Spinal cord (tissue), 9 donors: ENCODE measurements at regions not wholly inside any gene's neighbourhood (a gene's known extent, or its start where the extent isn't known, plus 50 kb on each side); places are given as distances from the start of the nearest gene placed in this dataset.

Experiments
- DNase-seq, 6 donors: peaks; one replicate each; pipeline versions ENCODE4 v3.0.0 to v3.0.0-alpha.2; 2013 to 2015; ENCODE audit warnings: low spot score in 6 of 6, low read depth in 4 of 6
- H3K27ac ChIP-seq: one replicate; pipeline ENCODE4 v1.5.1; 2013; ENCODE audit warnings: low read depth, low read length, control low read depth
- H3K27me3 ChIP-seq: one replicate; pipeline ENCODE4 v1.6.1; 2013; ENCODE audit warnings: low read length; ENCODE audit not compliant: control insufficient read depth, insufficient read depth
- H3K36me3 ChIP-seq: one replicate; pipeline ENCODE4 v1.6.1; 2013; ENCODE audit warnings: low read length; ENCODE audit not compliant: control insufficient read depth, insufficient read depth
- H3K4me1 ChIP-seq: one replicate; pipeline ENCODE4 v1.6.1; 2013; ENCODE audit warnings: low read length; ENCODE audit not compliant: control insufficient read depth, insufficient read depth
- H3K4me3 ChIP-seq: one replicate; pipeline ENCODE4 v1.5.1; 2013; ENCODE audit warnings: low read depth, low read length, control low read depth
- H3K9me3 ChIP-seq: one replicate; pipeline ENCODE4 v1.6.1; 2013; ENCODE audit warnings: low read length; ENCODE audit not compliant: control insufficient read depth, insufficient read depth
- WGBS: methylation state at CpG from one replicate; pipeline ENCODE4 v1.1.5; 2013; ENCODE audit warnings: missing lambda C conversion rate; ENCODE audit not compliant: insufficient coverage; 5-methylcytosine and 5-hydroxymethylcytosine counted together
- donor health status: healthy.

DNA sequence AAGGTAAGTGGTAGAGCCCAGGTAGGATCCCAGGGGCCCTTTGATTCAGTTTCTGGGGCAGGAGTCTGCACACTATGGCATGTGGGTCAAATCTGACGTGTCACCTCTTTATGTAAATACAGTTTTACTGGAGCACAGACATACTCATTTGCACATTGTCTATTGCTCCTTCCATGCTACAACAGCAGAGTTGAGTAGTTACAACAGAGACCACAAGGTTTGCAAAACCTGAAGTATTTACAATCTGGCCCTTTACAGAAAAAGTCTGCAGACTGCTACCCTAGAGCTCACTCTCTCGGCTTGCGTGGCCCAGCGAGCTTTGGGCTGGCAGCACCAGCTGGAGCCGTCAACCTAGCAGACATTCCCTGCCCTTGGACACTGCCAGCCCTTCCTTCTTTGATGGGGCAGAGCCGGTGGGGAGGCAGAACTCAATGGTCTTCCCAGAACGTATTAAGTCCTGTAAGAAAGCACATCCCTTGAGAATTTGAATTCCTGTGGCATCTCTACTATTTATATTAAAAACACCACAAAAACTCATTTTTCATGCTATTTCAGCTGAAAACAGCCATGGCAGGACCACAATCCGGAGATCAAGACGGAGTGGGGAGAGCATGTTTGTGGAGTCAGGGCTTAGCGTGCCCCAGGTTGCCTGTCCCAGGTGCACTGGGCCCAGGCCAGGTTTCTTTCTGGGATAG lies 133.1 kb upstream of the NUDT7 start:
- Histone ChIP-seq H3K4me1 (no peaks in the 10 kb centered on the region), H3K9me3 (no peaks in the 10 kb centered on the region), H3K27me3 (peaks cover 2% of the 10 kb centered on the region), H3K4me3 (no peak overlapping the region), H3K36me3 (no peaks in the 10 kb centered on the region), H3K27ac (no peak overlapping the region)
- DNase-seq = no peak
- 69% methylated on average over 6 of the region's 10 CpGs for WGBS

DNA sequence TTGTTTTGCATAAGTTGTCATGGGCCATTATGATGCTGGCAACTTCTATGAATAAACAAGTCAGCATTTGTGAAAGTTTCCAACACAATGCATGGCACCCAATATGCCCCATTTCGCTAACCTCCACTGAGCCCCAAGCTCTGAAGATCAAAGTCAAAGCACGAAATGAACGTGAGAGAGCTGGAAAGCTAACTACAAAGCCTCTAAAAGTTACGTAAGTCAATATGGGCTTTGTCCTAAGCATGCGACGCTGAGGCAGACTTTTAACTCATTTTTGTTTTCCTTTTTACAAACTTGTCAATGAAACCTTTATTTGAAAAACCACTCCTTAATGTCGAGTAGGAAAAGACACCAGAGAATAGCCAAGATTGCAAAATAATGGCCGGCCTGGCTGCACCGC lies 131.6 kb upstream of the NUDT7 start:
- no peak for DNase-seq
- no peak overlapping the region for H3K4me3 ChIP-seq
- 82% methylated on average over 7 of the region's 9 CpGs for WGBS
- no peak overlapping the region for H3K27ac ChIP-seq
- H3K27me3 ChIP-seq = peaks cover 2% of the 10 kb centered on the region
- H3K4me1 ChIP-seq = no peaks in the 10 kb centered on the region
- H3K9me3 ChIP-seq = no peaks in the 10 kb centered on the region
- no peaks in the 10 kb centered on the region for H3K36me3 ChIP-seq

DNA sequence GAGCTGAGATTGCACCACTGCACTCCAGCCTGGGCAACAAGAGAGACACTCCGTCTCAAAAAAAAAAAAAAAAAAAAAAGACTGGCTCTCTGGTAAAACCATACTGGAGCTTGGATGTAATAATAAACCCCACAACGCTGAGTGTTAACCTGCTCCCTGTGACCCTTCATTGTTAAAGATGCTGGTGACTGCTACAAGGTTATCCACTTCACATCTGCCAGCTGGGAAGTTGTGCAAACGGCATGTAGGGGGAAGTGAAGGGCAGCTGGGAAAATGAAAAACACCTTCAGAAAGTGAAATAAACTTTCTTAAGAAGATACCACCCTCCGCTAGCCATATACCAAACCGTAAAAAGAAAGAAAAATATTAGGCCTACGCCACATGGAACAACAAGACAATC lies 131.0 kb upstream of the NUDT7 start:
- no peaks in the 10 kb centered on the region for H3K9me3 ChIP-seq
- H3K36me3 ChIP-seq = no peaks in the 10 kb centered on the region
- H3K4me3 ChIP-seq = no peak overlapping the region
- WGBS = 70% methylated on average over 2 of the region's 6 CpGs
- no peak overlapping the region for H3K27ac ChIP-seq
- no peaks in the 10 kb centered on the region for H3K4me1 ChIP-seq
- no peak for DNase-seq
- H3K27me3 ChIP-seq = peaks cover 2% of the 10 kb centered on the region

DNA sequence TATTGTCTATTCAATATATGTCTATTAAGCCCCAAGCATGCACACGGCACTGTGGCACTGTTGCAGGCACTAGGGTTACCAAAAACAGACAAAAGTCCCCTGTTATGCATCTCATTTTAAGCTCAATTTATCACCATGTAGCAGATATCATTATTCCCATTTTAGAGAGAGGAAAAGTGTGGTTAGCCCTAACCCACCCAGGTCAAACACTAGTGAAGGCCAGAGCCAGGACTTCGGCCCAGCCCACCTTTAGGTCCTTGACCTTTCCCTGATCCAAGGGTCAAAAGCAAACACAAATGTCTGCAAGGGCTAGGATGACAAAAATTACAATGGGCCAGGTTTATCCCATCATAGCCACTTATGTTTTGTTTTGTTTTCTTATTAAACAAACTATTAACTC lies 130.3 kb upstream of the NUDT7 start:
- Histone ChIP-seq H3K27ac (no peak overlapping the region), H3K27me3 (no peaks in the 10 kb centered on the region), H3K36me3 (no peaks in the 10 kb centered on the region), H3K4me3 (no peak overlapping the region), H3K9me3 (no peaks in the 10 kb centered on the region), H3K4me1 (no peaks in the 10 kb centered on the region)
- 78% methylated on average over 1 of the region's 2 CpGs for WGBS
- no peak for DNase-seq

DNA sequence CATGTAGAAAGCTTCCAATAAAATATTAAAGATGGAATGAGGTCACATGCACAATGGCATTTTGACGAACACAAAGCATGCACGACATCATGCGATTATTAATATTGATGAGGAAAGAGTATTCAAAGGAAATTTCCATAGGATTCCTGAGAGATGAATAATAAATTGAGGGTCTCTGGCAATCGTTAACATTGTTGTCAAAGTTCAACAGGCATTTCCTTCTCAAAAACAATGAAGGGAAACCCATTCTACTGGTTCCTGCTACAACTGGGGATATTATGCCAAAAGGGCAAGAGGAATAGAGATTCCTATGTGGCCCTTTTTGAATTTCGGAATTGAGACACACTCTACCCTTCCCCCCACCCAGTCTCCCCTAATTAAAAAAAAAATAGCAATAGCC lies 128.3 kb upstream of the NUDT7 start:
- Histone ChIP-seq H3K36me3 (no peaks in the 10 kb centered on the region), H3K9me3 (no peaks in the 10 kb centered on the region), H3K27me3 (no peaks in the 10 kb centered on the region), H3K4me3 (no peak overlapping the region), H3K4me1 (no peaks in the 10 kb centered on the region), H3K27ac (no peak overlapping the region)
- DNase-seq = no peak
- 81% methylated on average over 3 of the region's 5 CpGs for WGBS

DNA sequence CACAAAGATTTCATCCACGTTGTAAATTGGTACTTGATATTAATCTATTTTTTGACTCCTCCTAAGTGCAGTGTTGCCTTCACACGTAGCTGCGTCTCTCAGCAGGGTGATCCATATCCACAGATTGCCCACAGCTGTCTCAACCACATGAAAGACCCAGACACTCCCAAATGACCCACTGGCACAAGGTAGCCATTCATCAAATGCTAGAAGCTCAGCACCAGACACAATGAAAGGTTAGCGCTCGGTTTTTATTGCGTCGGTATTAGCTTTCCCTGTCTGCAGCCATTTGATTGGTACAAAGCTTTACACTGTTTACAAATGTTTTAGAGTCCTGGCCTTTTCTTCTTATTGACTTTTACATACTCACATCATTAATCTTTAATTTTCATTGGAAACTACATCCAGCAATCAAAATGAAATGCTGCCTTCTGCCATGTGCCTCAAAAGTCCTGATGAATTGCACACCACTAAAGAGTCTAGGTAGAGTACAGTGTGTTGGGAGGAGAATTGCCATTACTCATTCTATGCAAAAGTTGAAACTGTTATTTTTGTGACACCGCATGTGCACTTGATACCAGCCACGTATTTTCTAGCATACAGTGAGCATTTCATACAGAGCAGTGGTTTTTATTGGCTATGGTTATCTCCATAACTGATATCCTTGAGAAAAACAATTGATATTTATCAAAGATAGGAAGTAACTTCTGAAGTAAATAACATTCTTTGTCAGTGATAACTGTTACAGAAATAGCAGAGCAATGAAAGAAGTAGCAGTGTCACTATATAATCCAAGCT lies 127.3 kb upstream of the NUDT7 start:
- H3K27me3 ChIP-seq = no peaks in the 10 kb centered on the region
- no peaks in the 10 kb centered on the region for H3K36me3 ChIP-seq
- no peak overlapping the region for H3K27ac ChIP-seq
- no peaks in the 10 kb centered on the region for H3K4me1 ChIP-seq
- peak in 1 of 6 donors; percentile 58 for DNase-seq
- no peak overlapping the region for H3K4me3 ChIP-seq
- WGBS = 3% methylated on average over 6 of the region's 9 CpGs
- no peaks in the 10 kb centered on the region for H3K9me3 ChIP-seq

DNA sequence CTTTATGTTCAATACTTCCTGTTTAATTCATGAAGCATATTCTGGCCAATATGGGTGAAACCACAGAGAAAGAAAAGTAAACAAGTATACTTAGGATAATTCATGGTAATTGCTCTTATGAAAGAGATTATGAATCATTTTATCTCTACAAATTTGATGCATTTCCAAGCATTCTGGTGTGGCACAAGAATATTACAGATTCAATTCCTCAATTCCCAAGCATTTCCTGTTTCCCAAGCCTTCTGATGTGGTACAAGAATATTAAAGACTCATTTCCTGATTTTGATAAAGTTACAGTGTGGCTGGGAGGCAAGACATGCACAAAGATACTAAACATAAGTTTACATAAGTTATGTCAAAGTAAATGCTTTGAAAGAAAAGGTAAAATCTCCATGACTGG lies 126.1 kb upstream of the NUDT7 start:
- Histone ChIP-seq H3K9me3 (no peaks in the 10 kb centered on the region), H3K27me3 (no peaks in the 10 kb centered on the region), H3K4me3 (no peak overlapping the region), H3K4me1 (no peaks in the 10 kb centered on the region), H3K36me3 (no peaks in the 10 kb centered on the region), H3K27ac (no peak overlapping the region)
- DNase-seq = no peak

DNA sequence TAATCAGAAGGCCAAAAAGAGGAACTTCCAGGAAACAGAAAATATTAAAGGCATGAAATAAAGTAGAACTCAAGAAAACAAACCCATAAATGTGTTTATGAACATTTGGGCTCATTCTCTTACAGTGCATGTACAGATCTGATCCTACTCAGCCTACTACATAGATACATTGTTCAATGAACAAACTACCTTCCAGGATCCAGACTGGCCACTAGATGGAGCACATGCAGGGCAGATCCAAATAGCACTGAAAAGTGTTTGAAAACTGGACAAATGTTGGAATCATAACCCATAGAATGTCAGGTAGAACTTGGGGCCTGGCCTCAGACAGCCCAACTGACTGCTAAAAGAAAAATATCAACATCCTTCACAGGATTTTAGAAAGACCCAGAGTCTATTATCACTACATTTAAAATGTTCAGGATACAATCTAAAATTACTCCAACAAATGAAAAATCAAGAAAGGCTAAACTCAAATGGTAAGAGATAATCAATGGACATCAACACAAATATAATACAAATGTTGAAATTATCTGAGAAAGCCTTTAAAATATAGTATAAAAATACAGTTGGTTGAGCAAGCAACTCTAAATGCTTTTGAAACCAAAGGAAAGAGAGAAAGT lies 122.4 kb upstream of the NUDT7 start:
- Histone ChIP-seq H3K4me3 (no peak overlapping the region), H3K4me1 (no peaks in the 10 kb centered on the region), H3K9me3 (no peaks in the 10 kb centered on the region), H3K27me3 (no peaks in the 10 kb centered on the region), H3K36me3 (no peaks in the 10 kb centered on the region), H3K27ac (no peak overlapping the region)
- DNase-seq = peak in 2 of 6 donors; percentile 22 to 41

DNA sequence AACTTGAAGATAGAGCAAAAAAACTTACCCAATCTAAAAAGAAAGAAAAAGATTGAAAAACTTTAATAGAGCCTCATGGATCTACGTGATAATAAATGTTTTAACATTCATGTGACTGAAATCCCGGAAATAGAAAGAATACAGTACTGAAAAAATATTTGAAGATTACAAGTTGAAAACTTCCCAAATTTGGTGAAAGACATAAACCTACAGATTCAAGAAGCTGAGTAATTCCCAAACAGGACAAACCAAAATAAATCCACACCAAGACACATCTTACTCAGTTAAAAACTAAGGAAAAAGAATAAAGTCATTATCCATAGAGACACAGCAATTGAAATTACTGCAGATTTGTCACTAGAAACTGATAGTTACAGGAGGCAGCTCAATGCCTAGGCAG lies 121.8 kb upstream of the NUDT7 start:
- Histone ChIP-seq H3K4me3 (no peak overlapping the region), H3K9me3 (no peaks in the 10 kb centered on the region), H3K36me3 (no peaks in the 10 kb centered on the region), H3K27me3 (no peaks in the 10 kb centered on the region), H3K27ac (no peak overlapping the region), H3K4me1 (no peaks in the 10 kb centered on the region)
- WGBS = no CpG with 5 or more reads among the region's 2 CpGs
- DNase-seq = no peak

DNA sequence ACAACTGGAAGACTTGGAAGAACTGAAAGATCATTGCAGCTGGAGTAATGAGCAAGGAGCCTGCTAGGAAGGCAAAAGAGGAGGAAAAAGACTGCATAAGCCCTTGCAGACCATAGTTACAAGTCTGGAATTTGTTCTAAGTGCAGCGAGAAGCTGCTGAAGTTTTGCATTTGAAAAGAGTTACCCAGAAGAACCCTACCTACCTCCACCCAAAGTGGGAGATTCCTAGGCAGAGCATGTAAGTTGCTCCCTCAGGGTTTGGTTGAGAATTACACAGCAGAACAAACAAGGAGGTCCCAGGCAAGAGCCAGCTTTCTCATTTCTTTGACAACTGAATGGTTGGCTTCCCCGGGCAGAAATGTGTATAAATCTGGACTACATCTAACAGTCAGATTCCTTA lies 118.7 kb upstream of the NUDT7 start:
- no peaks in the 10 kb centered on the region for H3K9me3 ChIP-seq
- WGBS = no CpG with 5 or more reads among the region's 2 CpGs
- DNase-seq = no peak
- H3K4me3 ChIP-seq = no peak overlapping the region
- no peak overlapping the region for H3K27ac ChIP-seq
- no peaks in the 10 kb centered on the region for H3K4me1 ChIP-seq
- H3K27me3 ChIP-seq = no peaks in the 10 kb centered on the region
- H3K36me3 ChIP-seq = no peaks in the 10 kb centered on the region
